ENCODE measurements at regions not wholly inside any gene's neighbourhood (a gene's known extent, or its start where the extent isn't known, plus 50 kb on each side); places are given as distances from the start of the nearest gene placed in this dataset.

- no peaks in the 10 kb centered on the region for H3K9me3 ChIP-seq (ENCODE audit: low read depth)
- H2AFZ ChIP-seq (replicated peaks), result no peak overlapping the region
- H3K36me3 ChIP-seq, result no peaks in the 10 kb centered on the region
- Mint-ChIP-seq H3K9me3 (peaks cover 2% of the 10 kb centered on the region), H3K4me1 (peaks cover 36% of the 10 kb centered on the region), H3K36me3 (peaks cover 2% of the 10 kb centered on the region), H3K27me3 (ENCODE audit: insufficient read depth, low read depth) (peaks cover 7% of the 10 kb centered on the region), H3K27ac (no peak overlapping the region), H3K4me3 (no peak overlapping the region)
- H3K4me3 ChIP-seq, result no peak overlapping the region
- no peak overlapping the region for H3K9ac ChIP-seq
- DNase-seq (ENCODE audit: low spot score), result peak; percentile 26
- TF ChIP-seq EZH2 (IDR thresholded peaks at IDR 0.05) (no peak), EZH2phosphoT487 (IDR thresholded peaks at IDR 0.05) (no peak)
- TF ChIP-seq, protein P1, sequence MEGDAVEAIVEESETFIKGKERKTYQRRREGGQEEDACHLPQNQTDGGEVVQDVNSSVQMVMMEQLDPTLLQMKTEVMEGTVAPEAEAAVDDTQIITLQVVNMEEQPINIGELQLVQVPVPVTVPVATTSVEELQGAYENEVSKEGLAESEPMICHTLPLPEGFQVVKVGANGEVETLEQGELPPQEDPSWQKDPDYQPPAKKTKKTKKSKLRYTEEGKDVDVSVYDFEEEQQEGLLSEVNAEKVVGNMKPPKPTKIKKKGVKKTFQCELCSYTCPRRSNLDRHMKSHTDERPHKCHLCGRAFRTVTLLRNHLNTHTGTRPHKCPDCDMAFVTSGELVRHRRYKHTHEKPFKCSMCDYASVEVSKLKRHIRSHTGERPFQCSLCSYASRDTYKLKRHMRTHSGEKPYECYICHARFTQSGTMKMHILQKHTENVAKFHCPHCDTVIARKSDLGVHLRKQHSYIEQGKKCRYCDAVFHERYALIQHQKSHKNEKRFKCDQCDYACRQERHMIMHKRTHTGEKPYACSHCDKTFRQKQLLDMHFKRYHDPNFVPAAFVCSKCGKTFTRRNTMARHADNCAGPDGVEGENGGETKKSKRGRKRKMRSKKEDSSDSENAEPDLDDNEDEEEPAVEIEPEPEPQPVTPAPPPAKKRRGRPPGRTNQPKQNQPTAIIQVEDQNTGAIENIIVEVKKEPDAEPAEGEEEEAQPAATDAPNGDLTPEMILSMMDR (IDR thresholded peaks at IDR 0.05), result no peak
- H4K20me1 ChIP-seq (ENCODE audit: low read depth), result no peaks in the 10 kb centered on the region
- H3K4me2 ChIP-seq, result peak overlapping the region; percentile 31
- peaks cover 6% of the 10 kb centered on the region for H3F3A ChIP-seq (ENCODE audit: low read depth)
- H3K27me3 ChIP-seq, result no peaks in the 10 kb centered on the region
- H3K79me2 ChIP-seq (ENCODE audit: low read depth), result no peaks in the 10 kb centered on the region
- H3K4me1 ChIP-seq, result peaks cover 9% of the 10 kb centered on the region
- H3K27ac ChIP-seq, result no peak overlapping the region
These were observed 123.7 kb downstream of the NAV1 start for GRCh38 chr1:201662646-201663045.

DNA sequence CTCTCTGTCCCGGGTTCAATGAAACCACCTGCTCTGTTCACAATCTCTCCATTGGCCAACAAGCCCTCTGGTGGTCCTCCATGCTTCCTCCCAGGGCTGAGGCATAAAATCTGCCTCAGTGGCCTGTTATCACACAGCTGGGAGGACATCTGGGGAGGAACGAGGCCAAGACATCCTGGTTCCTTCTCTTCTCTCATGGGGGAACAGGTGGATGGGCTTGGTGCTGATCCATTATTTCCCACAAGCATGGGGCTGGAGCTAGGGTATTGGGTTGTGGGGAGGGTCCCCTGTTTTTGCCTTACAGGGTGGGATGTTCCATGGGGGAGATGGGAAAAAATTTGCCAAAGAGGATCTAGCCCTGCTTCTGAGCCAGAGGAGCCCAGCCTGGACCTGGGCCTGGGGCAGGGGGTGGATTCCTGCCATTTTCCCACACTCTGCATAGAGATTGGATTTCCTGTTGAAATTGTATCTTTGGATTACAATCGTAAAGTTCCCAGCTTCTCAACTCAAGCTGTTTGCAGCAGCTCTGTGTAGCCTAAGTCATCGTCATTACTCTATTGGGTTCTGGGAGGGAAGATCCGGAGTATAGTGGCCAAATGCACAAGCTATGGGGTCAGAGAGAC, 124.7 kb downstream of the NAV1 start:
- peaks cover 9% of the 10 kb centered on the region for H3K4me1 ChIP-seq

DNA sequence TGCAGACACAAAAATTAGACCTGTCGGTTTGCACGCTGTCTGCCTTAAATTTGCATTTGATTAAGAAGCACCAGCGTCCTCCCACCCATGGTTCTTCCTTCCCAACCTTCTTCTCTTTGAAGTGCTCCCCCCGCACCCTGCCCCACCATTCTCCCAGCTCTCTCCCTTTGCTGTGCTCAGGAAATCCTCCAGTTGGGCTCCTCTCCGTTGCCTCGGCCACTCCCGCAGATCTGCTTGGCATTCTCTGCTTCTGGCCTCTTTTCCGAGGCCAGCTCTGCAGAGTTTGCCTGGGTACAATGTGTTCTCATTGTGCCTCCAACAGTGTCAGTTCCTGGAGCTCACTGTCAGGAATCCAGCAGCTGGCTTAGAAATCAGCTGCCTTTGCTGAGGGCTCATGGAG, 126.1 kb downstream of the NAV1 start:
- H3K36me3 ChIP-seq, result no peaks in the 10 kb centered on the region
- H3K9me3 ChIP-seq (ENCODE audit: low read depth), result no peaks in the 10 kb centered on the region
- peaks cover 6% of the 10 kb centered on the region for H3F3A ChIP-seq (ENCODE audit: low read depth)
- H3K27ac ChIP-seq, result no peak overlapping the region
- no peaks in the 10 kb centered on the region for H3K27me3 ChIP-seq
- H3K4me1 ChIP-seq, result peaks cover 9% of the 10 kb centered on the region
- no peak for TF ChIP-seq EZH2phosphoT487 (IDR thresholded peaks at IDR 0.05)
- DNase-seq (ENCODE audit: low spot score), result no peak
- peaks cover 31% of the 10 kb centered on the region for H3K4me1 Mint-ChIP-seq
- H3K9ac ChIP-seq, result no peak overlapping the region
- no peak overlapping the region for H3K4me3 ChIP-seq
- H3K9me3 Mint-ChIP-seq, result peaks cover 2% of the 10 kb centered on the region
- H3K27ac Mint-ChIP-seq, result no peak overlapping the region
- H3K36me3 Mint-ChIP-seq, result peaks cover 2% of the 10 kb centered on the region
- peaks cover 5% of the 10 kb centered on the region for H3K27me3 Mint-ChIP-seq (ENCODE audit: insufficient read depth, low read depth)
- H2AFZ ChIP-seq (replicated peaks), result no peak overlapping the region
- H3K4me2 ChIP-seq, result no peak overlapping the region
- H4K20me1 ChIP-seq (ENCODE audit: low read depth), result no peaks in the 10 kb centered on the region
- H3K4me3 Mint-ChIP-seq, result no peak overlapping the region
- H3K79me2 ChIP-seq (ENCODE audit: low read depth), result no peaks in the 10 kb centered on the region

More for the DNA sequence above, 124.7 kb downstream of the NAV1 start:
- no peak overlapping the region for H3K27ac ChIP-seq
- Mint-ChIP-seq H3K36me3 (peaks cover 2% of the 10 kb centered on the region), H3K27ac (no peak overlapping the region), H3K4me1 (peaks cover 36% of the 10 kb centered on the region), H3K4me3 (no peak overlapping the region), H3K27me3 (ENCODE audit: insufficient read depth, low read depth) (peaks cover 6% of the 10 kb centered on the region), H3K9me3 (peaks cover 2% of the 10 kb centered on the region)
- no peak overlapping the region for H3K4me2 ChIP-seq
- no peaks in the 10 kb centered on the region for H3K79me2 ChIP-seq (ENCODE audit: low read depth)
- H3K9ac ChIP-seq, result no peak overlapping the region
- no peaks in the 10 kb centered on the region for H3K36me3 ChIP-seq
- H3K27me3 ChIP-seq, result no peaks in the 10 kb centered on the region
- H3K4me3 ChIP-seq, result no peak overlapping the region
- H3F3A ChIP-seq (ENCODE audit: low read depth), result peaks cover 6% of the 10 kb centered on the region
- no peaks in the 10 kb centered on the region for H4K20me1 ChIP-seq (ENCODE audit: low read depth)
- TF ChIP-seq EZH2phosphoT487 (IDR thresholded peaks at IDR 0.05), result no peak
- H3K9me3 ChIP-seq (ENCODE audit: low read depth), result no peaks in the 10 kb centered on the region
- DNase-seq (ENCODE audit: low spot score), result no peak
- H2AFZ ChIP-seq (replicated peaks), result no peak overlapping the region

DNA sequence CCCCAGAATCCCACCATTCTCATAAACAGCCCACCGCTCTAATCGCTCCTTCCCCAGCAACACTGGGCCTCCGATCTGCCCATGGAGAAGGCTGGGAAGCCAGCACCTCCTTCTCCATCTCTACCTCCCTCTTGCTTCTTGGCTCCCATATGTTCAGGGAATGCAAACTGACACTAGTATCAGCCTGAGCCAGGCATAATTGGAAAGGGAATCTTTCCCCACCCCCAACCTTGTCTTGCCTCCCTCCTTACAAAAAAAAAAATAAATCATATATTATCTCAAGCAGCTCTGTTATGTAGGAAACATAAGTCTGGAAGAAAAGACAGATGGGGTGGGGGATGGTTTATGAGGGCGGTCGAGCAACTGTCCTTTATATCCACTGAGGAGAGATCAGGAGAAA, 127.2 kb downstream of the NAV1 start:
- DNase-seq (ENCODE audit: low spot score), result no peak
- no peak overlapping the region for H3K4me3 ChIP-seq
- H3K27ac Mint-ChIP-seq, result no peak overlapping the region
- no peak overlapping the region for H3K4me2 ChIP-seq
- peaks cover 30% of the 10 kb centered on the region for H3K4me1 Mint-ChIP-seq
- H3K9ac ChIP-seq, result no peak overlapping the region
- H3K27me3 ChIP-seq, result no peaks in the 10 kb centered on the region
- no peak overlapping the region for H2AFZ ChIP-seq (replicated peaks)
- peaks cover 2% of the 10 kb centered on the region for H3K9me3 Mint-ChIP-seq
- H3K36me3 ChIP-seq, result no peaks in the 10 kb centered on the region
- no peaks in the 10 kb centered on the region for H3K79me2 ChIP-seq (ENCODE audit: low read depth)
- H3K27me3 Mint-ChIP-seq (ENCODE audit: insufficient read depth, low read depth), result peaks cover 5% of the 10 kb centered on the region
- TF ChIP-seq, protein P1 (IDR thresholded peaks at IDR 0.05), result no peak
- TF ChIP-seq EZH2phosphoT487 (IDR thresholded peaks at IDR 0.05) (no peak), EZH2 (IDR thresholded peaks at IDR 0.05) (no peak)
- H3K27ac ChIP-seq, result no peak overlapping the region
- peaks cover 2% of the 10 kb centered on the region for H3K36me3 Mint-ChIP-seq
- peaks cover 9% of the 10 kb centered on the region for H3K4me1 ChIP-seq
- H3F3A ChIP-seq (ENCODE audit: low read depth), result peaks cover 6% of the 10 kb centered on the region
- no peak overlapping the region for H3K4me3 Mint-ChIP-seq
- no peaks in the 10 kb centered on the region for H4K20me1 ChIP-seq (ENCODE audit: low read depth)
- H3K9me3 ChIP-seq (ENCODE audit: low read depth), result no peaks in the 10 kb centered on the region
